Activated naive CD4-positive, alpha-beta T cell treated with anti-CD3 and anti-CD28 coated beads, Interleukin-2, amount 50 U/mL, for 72 hours (primary cell): ENCODE measurements at regions not wholly inside any gene's neighbourhood (a gene's known extent, or its start where the extent isn't known, plus 50 kb on each side); places are given as distances from the start of the nearest gene placed in this dataset.
"Not testable (repeated sequence)": the region's sequence is repeated elsewhere in the genome, so short reads cannot be mapped to it uniquely, and the experiment has no call there.

Experiments
- ATAC-seq, 2 donors: fragments of 150-1000 bp; cut with Tn5 transposase; 2 replicates each; pipeline ENCODE4 v1.10.0; 2021; ENCODE audit warnings: mild to moderate bottlenecking in 2 of 2, moderate library complexity in 2 of 2
- DNase-seq, 2 donors: peaks; one replicate each; pipeline ENCODE4 v3.0.0; 2021 to 2022; ENCODE audit warnings: low spot score in 2 of 2
- H3K27ac Mint-ChIP-seq, 2 donors: one replicate each; pipeline ENCODE4 v1.8.0; 2022; ENCODE audit warnings: mild to moderate bottlenecking in 2 of 2, mixed read lengths in 2 of 2
- H3K36me3 Mint-ChIP-seq, 2 donors: one replicate each; pipeline ENCODE4 v1.8.0; 2022; ENCODE audit warnings: mixed read lengths in 2 of 2
- H3K9me3 Mint-ChIP-seq, 2 donors: one replicate each; pipeline ENCODE4 v1.8.0; 2022; ENCODE audit warnings: mixed read lengths in 2 of 2

DNA sequence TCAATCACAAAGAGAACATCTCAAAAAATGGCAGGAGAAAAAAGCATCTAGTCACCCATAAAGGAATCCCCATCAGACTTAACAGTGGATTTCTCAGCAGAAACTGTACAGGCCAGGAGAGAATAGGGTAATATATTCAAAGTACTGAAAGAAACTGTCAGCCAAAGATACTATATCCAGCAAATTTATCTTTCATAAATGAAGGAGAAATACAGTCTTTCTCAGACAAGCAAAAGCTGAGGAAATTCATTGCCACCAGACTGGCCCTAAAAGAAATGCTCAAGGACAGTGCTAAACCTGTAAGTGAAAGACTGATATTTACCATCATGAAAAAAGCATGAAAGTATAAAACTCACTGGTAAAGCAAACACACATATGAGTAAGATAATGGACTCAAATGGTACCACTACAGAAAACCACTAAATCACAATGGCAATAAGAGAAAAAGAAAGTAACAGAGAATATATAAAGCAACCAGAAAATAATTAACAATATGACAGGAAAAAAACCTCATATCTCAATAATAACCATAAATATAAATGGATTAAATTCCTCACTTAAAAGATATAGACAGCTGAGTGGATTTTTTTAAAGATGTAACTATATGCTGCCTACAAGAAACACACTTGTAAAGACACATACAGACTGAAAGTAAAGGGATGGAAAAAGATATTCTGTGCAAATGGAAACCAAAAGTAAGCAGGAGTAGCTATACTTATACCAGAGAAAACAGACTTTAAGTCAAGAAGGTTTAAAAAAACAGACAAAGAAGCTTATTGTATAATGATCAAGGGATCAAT is 83.4 kb upstream of the STK39 start:
- Mint-ChIP-seq H3K9me3 (peaks cover 14 to 26% of the 10 kb centered on the region in 2 donors), H3K36me3 (peaks cover 15 to 25% of the 10 kb centered on the region in 2 donors), H3K27ac (no peak overlapping the region)
- DNase-seq (no peak), ATAC-seq (peak in 1 of 2 donors; percentile 57)

DNA sequence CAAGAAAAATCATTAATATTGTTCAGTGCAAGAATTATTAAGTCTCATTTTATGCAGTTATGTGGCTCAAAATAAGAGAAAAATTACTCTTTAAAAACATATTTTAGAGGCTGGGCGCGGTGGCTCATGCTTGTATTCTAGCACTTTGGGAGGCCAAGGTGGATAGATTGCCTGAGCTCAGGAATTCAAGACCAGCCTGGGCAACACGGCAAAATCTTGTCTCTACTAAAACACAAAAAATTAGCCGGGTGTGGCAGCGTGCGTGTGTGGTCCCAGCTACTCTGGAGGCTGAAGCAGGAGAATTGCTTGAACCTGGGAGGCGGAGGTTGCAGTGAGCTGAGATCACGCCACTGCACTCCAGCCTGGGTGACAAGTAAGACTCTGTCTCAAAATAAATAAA is 87.9 kb upstream of the STK39 start:
- not testable (repeated sequence) for ATAC-seq

DNA sequence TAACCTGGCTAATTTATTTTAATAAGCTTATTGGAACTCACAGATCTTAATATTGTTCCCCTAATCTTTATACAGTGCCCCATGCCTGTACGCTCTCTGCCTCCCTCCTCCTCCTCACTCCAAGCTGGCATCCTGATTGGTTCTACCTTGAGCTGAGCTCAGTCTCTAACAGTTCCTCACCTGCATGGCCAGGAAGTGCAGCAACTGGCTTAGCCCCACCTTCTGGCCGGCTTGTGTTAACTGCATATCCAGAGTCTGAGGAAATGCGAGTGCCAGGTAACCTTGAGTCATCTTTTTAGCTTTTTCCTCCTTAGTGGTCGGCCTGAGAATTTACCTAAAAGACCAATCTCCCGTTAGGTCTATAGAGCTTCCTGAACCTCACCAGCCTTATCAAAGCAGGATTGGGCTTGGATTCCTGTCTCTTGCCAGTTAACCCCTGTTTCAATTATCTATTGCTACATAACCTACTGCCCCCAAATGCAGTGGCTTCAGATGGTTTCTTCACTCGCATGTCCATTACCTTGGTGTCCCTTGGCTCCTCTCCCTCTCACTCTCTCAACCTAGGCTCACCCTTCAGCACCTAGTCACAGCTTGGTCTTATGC is 89.5 kb upstream of the STK39 start:
- Mint-ChIP-seq H3K9me3 (no peaks in the 10 kb centered on the region), H3K27ac (peak overlapping the region in 1 of 2 donors; percentile 40), H3K36me3 (no peaks in the 10 kb centered on the region)
- ATAC-seq (peak; percentile 86 to 91), DNase-seq (peak in 1 of 2 donors; percentile 36)

More for the DNA sequence above, 87.9 kb upstream of the STK39 start:
- H3K36me3 Mint-ChIP-seq, DNase-seq, H3K9me3 Mint-ChIP-seq, H3K27ac Mint-ChIP-seq: not testable (repeated sequence)

DNA sequence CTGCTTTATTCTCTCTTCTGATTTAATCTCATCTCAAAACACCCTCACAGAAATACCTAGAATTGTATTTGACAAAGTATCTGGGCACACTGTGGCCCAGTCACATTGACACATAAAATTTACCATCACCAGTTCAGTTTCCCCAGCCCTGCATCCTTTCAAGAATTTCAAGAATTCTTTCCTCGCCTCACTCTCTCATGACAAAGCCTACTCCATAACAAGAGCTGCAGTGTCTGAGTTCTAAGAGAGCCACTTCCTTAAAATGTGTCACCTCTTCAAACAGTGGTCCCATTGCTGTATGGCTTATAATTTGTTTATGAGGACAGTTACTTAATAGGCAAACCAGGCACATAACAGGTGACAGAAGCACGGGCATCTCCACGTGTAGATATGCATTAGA is 90.9 kb upstream of the STK39 start:
- H3K27ac Mint-ChIP-seq = no peak overlapping the region
- no peak for ATAC-seq
- H3K9me3 Mint-ChIP-seq = no peaks in the 10 kb centered on the region
- no peaks in the 10 kb centered on the region for H3K36me3 Mint-ChIP-seq
- no peak for DNase-seq

DNA sequence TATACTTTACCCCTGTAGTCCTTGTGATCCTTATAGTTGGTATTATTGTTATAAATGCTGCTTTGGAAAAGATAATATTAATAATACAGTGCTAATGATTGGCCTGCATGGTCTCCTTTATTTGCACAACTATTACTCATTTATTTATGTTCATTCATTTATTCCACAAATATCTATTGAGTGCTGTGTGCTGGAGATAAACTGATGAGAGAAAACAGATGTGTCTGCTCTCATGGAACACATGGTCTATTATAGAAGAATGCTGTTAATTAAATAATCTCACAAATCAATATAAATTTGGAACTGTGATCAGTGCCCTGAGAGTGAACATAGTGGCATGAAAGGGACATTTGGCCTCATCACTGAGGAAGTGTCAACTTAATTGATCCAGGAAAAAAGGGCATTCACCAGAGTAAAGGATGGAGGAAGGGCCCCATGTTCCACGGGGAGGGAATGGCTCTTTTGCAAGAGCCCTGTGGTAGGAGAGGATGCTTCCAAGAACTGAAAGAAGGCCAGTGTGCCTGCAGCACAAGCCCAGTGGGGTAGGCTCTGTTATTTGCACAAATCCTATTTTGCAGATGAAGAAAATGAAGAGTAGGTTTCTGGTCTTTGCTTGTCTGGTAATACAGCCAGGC is 91.5 kb upstream of the STK39 start:
- DNase-seq = no peak
- Mint-ChIP-seq H3K9me3 (no peaks in the 10 kb centered on the region), H3K27ac (no peak overlapping the region), H3K36me3 (no peaks in the 10 kb centered on the region)
- ATAC-seq = no peak

DNA sequence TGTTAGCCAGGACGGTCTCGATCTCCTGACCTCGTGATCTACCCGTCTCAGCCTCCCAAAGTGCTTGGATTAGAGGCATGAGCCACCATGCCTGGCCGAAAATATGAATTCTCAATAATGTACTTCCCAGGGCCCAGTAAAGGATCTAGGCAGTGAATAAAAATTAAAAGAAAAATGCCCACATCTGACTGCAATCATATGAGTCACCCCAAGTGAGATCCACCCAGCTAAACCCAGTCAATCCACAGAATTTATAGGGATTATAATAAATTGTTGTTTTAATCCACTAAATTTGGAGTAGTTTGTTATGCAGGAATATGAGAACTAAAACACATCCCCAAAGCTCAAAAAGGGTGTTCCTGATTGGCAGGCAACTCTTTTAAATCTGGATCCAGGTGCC is 93.5 kb upstream of the STK39 start:
- ATAC-seq (no peak), DNase-seq (no peak)
- Mint-ChIP-seq H3K27ac (no peak overlapping the region), H3K36me3 (no peaks in the 10 kb centered on the region), H3K9me3 (no peaks in the 10 kb centered on the region)

DNA sequence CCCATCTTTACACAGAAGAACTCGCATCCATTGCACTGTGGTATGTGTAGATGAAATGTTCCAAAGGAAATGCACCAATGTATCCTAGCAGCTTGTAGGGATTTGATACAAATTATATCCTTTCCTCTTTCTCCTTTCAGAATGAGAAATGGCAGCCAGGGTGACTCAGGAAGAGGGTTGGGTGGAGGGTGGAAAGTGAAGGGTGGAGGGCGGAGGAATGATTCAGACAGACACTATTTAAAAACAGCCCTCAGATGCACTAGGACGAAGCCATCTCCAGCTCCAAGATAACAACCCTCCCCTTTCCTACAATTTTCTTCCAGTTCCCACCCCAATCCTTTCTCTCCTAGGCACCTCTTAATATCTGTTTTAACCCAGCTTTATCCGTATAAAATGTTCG is 96.2 kb upstream of the STK39 start:
- no peak for DNase-seq
- H3K27ac Mint-ChIP-seq = no peak overlapping the region
- H3K9me3 Mint-ChIP-seq = no peaks in the 10 kb centered on the region
- no peaks in the 10 kb centered on the region for H3K36me3 Mint-ChIP-seq
- ATAC-seq = no peak

DNA sequence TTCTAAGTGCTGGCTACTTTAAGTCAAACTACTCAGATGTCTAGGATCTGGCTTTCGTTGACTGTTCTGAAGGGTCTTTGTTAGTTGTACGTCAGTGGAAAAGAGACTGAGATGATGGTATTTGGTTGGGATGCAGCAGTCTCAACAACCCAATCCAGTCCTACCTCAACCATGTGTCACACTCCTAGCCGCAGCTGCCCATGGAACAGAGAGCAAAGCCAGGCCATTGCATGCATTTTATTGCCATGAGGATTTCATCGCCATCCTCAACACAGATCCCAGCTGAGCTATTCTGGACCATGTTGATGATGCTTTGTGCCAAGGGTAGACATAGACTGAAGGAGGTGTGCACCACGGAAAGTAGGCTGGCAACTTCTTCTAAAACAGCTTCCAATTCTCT is 97.3 kb upstream of the STK39 start:
- DNase-seq (no peak), ATAC-seq (no peak)
- Mint-ChIP-seq H3K9me3 (no peaks in the 10 kb centered on the region), H3K36me3 (no peaks in the 10 kb centered on the region), H3K27ac (no peak overlapping the region)

DNA sequence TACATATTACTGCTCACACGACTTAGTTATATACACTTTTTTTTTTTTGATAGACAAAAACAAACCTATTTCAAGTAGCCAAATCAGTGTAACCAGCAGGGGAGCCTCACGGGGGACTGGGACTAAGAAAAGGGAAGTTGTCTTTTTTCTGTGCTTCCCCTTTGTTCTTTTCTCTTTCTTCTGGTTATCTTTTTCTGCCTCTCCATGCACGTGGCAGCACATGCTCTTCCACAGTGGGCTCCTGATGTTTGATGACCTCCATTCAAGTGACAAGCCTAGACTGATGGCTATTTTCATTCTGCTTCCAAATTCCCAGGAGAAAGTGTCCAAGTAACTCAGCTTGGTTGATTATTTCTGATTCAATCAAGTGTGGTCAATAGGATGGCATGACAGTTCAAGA is 98.2 kb upstream of the STK39 start:
- ATAC-seq (no peak), DNase-seq (no peak)
- Mint-ChIP-seq H3K36me3 (no peaks in the 10 kb centered on the region), H3K27ac (no peak overlapping the region), H3K9me3 (no peaks in the 10 kb centered on the region)

DNA sequence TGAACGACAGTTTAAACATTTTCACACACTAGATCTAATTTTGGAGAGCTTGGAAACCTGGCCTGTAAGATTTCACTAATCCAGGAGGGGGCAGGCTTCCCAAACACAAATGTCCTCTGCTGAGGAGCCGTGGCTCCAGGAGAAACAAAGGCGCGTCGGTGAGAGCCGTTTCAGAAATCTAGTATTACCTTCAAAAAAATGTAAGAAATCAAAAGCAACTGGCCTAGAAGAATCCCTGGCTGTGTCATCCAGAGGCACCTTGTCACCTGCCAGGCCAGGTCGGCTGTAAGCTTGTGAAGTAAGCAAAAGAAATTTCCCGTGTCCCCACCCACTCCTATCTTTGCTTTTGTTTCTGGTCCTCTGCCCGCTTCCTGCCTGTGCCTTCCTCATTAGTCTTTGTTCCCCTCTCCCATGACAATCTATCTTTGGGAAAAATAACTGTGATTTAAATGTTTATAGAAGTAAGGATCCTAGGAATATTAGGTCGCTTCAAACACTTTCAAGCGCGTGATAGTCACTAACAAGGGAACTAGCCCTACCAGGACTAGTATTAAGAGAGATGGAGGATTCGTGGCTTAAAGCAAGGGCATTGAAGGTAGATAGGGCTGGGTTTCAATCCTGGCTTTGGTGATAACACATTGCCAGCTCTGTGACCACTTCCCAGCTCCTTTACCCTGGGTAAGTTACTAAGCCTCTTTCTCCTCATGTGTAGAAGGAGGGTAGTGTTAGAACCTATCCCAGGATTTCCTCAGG is 99.5 kb upstream of the STK39 start:
- ATAC-seq = peak; percentile 81 to 83
- Mint-ChIP-seq H3K27ac (peak overlapping the region in 1 of 2 donors; percentile 65), H3K9me3 (no peaks in the 10 kb centered on the region), H3K36me3 (no peaks in the 10 kb centered on the region)
- DNase-seq = peak in 1 of 2 donors; percentile 71

DNA sequence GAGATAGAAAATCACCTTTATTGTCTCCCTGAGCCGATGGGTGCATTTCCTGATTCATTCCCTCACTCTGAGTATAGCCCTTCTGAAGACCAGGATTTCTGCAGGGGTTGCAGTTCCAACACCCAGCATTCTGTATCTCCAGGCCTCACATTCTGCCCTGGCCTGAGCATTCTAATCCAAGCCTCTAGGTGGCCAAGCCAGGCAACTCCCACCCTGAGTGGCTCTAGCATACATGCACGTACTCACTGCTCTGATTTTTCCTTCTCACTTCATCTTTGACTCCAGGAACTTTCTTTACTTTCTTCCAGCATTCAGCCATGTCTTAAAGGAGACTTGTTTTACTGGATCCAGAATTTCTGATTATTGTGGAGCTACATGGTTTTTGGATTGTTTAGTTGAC is 100.7 kb upstream of the STK39 start:
- DNase-seq (no peak), ATAC-seq (peak in 1 of 2 donors; percentile 44)
- Mint-ChIP-seq H3K9me3 (peaks cover 0 to 3% of the 10 kb centered on the region in 2 donors), H3K27ac (no peak overlapping the region), H3K36me3 (no peaks in the 10 kb centered on the region)

DNA sequence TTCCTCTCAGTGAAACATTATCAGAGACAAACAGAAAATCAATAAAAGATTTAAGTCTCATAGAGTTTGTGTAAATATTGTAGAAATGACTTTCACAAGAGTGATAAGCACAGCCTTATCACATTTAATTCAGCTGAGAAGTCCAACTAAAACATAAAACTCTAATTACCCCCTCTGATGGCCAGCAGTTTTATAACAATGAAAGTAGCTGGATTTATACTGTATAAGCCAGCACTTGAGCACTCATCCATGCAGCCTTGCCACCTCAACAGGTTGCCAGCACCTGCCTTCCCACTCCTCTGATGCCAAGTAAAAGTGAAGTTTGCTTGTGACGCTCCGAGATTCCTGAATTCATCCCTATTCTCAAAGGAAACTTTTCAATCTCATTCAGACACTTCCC is 103.0 kb upstream of the STK39 start:
- peaks cover 0 to 14% of the 10 kb centered on the region in 2 donors for H3K9me3 Mint-ChIP-seq
- peak overlapping the region in 1 of 2 donors; percentile 56 for H3K27ac Mint-ChIP-seq

DNA sequence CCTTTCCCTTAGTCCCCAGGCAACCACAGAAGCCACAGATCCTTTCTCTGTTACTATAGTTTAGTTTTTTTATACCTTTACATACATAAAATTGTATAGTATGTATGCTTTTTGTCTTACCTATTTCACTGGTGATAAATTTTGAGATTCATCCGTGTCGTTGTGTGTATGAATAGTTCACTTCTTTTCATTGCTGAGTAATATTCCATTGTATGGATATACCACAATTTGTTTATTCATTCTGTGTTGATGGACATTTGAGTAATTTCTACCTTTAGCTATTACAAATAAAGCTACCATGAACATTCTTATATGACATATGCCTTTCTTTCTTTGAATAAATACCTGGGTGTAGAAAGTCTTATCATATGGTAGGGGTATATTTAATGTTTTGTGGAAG is 102.8 kb upstream of the CERS6 start:
- Mint-ChIP-seq H3K9me3 (peaks cover 0 to 14% of the 10 kb centered on the region in 2 donors), H3K27ac (no peak overlapping the region), H3K36me3 (peaks cover 0 to 7% of the 10 kb centered on the region in 2 donors)
- DNase-seq (no peak), ATAC-seq (no peak)

More for the DNA sequence above, 103.0 kb upstream of the STK39 start:
- DNase-seq (no peak), ATAC-seq (no peak)
- peaks cover 0 to 7% of the 10 kb centered on the region in 2 donors for H3K36me3 Mint-ChIP-seq

DNA sequence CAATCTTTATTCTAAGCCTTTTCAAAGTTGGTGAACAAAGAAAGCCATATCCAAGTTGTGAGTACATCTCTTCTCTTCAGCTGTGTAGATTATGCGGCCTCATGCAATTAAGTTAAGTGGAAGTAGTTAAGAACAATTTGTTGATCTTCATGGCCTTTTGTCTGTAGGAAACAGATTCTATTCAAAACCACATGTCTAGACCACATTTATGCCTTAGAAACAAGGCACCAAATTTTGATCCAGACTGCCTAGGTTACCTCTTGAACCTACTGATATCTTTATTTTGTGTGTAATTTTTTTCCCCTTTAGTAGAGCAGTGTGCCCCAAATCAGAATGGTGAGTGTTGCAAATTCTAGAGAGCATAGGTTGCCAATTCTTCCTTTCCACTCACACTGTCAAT is 101.6 kb upstream of the CERS6 start:
- Mint-ChIP-seq H3K9me3 (peaks cover 0 to 14% of the 10 kb centered on the region in 2 donors), H3K36me3 (peaks cover 0 to 7% of the 10 kb centered on the region in 2 donors), H3K27ac (no peak overlapping the region)
- ATAC-seq = no peak
- DNase-seq = no peak

DNA sequence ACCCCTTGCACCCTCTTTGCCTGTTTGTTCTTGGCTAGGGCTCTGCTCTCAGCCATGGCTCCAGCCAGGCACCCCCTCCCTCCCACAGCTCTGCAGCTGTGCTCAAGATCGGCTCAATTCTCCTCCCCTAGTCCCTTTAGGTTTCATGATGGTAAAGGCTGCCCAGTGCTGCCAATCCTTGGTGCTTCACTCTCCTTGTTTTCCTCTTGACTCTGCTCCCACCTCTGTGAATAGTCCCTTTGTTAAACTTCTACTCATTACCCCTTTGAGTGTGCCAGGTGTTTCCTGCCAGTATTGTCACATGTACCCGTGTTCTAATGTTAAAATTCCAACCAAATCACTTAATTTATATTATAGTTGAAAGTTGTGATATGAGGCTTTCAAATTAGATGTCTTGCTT is 101.0 kb upstream of the CERS6 start:
- peaks cover 0 to 7% of the 10 kb centered on the region in 2 donors for H3K36me3 Mint-ChIP-seq
- no peak overlapping the region for H3K27ac Mint-ChIP-seq
- ATAC-seq (no peak), DNase-seq (no peak)
- peaks cover 0 to 14% of the 10 kb centered on the region in 2 donors for H3K9me3 Mint-ChIP-seq

DNA sequence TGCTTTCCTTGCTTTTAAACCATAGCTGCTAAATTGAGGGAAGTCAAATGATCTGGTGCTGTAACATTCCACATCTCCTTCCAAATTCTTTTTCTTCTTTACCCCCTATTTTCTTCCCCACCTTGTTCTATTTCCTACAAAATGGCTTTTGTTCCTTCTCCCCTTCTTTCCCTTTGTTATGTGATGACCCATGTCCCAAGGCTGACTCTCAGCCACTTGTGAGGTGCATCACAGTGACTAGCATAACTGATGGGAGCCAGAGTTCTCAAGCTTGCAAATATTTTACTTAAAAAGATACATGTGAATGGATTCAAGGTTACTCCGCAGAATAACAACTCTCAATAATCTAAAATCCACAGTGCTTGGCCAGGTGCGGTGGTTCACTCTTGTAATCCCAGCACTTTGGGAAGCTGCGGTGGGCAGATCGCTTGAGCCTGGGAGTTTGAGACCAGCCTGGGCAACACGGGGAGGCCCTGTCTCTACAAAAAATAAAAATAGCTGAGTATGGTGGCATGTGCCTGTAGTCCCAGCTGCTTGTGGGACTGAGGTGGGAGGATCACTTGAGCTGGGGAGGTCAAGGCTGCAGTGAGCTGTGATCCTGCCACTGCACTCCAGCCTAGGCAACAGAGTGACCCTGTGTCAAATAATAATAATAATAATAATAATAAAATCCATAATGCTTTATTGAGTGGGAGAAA is 100.1 kb upstream of the CERS6 start:
- Mint-ChIP-seq H3K27ac (no peak overlapping the region), H3K36me3 (peaks cover 0 to 7% of the 10 kb centered on the region in 2 donors), H3K9me3 (peaks cover 0 to 14% of the 10 kb centered on the region in 2 donors)
- ATAC-seq (no peak), DNase-seq (no peak)
